GM12865 (cell line): ENCODE measurements at regions not wholly inside any gene's neighbourhood (a gene's known extent, or its start where the extent isn't known, plus 50 kb on each side); places are given as distances from the start of the nearest gene placed in this dataset.

Experiments
- DNase-seq: peaks from one replicate; pipeline ENCODE4 v3.0.0; 2010; ENCODE audit warnings: low read depth
- H3K4me3 ChIP-seq: 2 replicates; pipeline ENCODE4 v1.5.1; 2011; ENCODE audit warnings: mild to moderate bottlenecking, low read depth, low read length, control low read depth
- TF ChIP-seq, protein P1 (sequence below): IDR thresholded peaks from 2 replicates; pipeline ENCODE4 v1.5.1; 2011; ENCODE audit warnings: low read length, control low read depth, low read depth, inconsistent platforms; ENCODE audit not compliant: insufficient read depth; ENCODE audit errors: missing control alignments

DNA sequence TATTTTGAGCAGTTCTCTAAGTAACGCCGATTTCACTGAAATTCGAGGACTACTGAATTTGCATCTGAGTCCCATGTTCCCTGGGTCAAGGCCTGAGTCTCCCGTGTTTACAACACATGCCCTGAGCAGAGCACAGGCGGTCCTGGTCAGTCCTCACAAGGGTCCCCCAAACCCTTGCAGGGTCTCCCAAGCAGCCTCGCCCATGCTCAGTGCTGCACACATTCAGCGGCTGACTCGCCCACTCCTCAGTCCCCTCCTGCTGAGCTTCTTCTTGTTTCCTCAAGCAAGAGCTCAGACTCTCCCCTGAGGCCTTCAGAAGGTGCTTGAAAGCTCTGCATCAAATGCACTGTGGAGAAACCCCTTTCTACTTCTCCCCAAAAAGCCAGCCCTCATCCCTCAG, 114.6 kb downstream of the INHBB start:
- DNase-seq: no peak
- H3K4me3 ChIP-seq: no peak overlapping the region
- TF ChIP-seq, protein P1, sequence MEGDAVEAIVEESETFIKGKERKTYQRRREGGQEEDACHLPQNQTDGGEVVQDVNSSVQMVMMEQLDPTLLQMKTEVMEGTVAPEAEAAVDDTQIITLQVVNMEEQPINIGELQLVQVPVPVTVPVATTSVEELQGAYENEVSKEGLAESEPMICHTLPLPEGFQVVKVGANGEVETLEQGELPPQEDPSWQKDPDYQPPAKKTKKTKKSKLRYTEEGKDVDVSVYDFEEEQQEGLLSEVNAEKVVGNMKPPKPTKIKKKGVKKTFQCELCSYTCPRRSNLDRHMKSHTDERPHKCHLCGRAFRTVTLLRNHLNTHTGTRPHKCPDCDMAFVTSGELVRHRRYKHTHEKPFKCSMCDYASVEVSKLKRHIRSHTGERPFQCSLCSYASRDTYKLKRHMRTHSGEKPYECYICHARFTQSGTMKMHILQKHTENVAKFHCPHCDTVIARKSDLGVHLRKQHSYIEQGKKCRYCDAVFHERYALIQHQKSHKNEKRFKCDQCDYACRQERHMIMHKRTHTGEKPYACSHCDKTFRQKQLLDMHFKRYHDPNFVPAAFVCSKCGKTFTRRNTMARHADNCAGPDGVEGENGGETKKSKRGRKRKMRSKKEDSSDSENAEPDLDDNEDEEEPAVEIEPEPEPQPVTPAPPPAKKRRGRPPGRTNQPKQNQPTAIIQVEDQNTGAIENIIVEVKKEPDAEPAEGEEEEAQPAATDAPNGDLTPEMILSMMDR: no peak

DNA sequence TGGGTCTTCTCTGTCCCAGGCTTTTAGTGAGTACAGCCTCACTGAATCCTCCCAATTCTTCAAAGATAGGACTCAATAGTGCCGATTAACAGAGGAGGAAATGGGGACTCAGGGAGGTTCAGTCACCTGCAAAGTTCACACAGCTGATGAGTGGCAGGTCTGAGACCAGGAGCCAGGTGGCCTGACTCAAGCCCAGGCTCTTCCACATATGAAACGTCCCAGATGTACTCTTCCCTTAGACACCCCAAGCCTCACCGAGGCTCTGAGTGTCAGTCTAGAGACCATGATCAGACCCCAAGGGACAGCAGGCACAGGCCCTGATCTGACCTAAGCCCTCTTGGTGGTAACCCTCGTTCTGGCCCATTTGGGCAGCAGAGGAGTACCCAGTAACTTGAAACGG, 115.2 kb downstream of the INHBB start:
- TF ChIP-seq, protein P1: no peak
- H3K4me3 ChIP-seq: no peak overlapping the region
- no peak for DNase-seq

DNA sequence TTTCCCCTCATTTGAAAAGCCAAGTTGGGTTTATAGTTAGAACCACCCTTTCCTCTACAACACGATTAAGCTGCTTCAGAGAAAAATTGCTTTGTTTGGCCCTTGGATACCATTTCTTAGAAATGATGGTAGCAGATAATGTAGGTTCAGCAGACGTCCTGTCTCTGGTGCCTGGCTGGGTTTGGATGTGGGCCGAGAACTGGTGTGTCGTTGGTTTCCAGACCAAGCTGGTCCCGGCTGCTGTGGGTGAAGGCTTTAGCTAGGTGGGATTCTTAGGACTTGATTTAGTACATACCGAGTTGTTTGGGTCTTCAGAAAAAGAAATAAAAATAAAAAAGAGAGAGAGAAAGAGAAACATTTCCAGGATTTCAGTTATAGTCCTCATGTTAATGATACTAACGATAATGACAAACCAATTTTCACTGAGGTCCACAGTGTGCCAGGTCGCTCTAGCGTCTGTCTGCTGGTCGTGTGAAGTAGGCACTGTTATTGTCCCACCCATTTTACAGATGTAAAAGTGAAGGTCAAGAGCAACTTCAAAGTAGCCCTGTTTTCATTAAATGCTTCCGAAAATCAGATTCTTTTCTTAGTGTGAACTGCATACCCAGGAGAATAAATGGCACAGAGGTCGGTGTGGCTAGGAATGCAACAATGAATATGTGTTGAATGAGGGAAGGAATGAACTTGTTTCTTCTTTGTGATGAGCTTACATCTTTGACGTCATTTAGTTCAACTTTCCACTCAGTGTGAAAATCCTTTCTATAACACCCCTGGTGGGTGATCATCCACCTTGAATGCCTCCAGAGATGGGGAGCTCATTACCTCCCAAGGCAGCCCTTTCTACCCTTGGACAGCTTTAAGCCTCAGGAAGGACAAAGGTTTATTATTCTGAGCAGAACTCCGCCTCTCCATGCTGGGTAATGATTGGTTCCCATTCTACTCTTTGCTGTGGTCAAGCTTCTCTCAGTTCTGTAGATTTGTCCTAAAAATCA, 115.9 kb downstream of the INHBB start:
- TF ChIP-seq, protein P1: no peak
- no peak for DNase-seq
- H3K4me3 ChIP-seq: no peak overlapping the region

DNA sequence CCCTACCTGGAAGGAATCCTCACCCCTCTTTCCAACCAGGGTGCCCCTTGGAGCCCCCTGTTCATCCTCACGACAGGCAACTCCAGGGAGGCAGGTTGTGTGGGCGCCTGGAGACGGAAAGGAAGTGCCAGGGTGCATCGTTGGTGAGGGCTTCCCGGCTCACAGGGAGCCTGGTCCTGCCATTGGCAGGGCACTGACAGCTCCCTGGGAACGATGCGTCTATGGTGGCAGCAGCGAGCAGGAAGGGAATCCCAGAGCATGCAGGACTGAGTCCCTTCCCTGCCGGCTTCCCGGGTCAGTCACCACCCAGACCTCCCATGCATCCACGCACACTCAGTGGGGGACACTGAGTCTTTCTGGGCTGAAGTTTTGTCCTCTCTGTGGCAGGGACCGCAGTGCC, 117.6 kb downstream of the INHBB start:
- no peak for DNase-seq
- TF ChIP-seq, protein P1: no peak
- no peak overlapping the region for H3K4me3 ChIP-seq

DNA sequence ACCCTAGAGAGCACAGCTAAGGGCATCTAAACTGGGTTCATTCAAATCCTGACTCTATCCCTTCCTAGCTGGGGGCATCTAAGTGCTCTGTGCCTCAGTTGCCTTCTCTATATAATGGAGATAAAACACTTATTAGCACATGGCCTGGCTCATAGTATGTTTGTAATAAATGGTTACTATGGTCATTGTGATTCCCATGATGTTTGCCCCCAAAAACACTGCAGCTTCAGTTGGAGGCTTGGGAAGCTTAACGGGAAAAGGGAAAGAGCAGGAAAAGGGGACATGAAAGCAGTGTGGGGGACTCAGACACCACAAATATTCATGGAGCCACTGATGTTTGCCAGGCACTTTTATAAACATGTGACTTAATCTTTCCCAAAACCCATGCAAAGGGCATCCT, 118.1 kb downstream of the INHBB start:
- H3K4me3 ChIP-seq: no peak overlapping the region
- DNase-seq: no peak
- TF ChIP-seq, protein P1: no peak

DNA sequence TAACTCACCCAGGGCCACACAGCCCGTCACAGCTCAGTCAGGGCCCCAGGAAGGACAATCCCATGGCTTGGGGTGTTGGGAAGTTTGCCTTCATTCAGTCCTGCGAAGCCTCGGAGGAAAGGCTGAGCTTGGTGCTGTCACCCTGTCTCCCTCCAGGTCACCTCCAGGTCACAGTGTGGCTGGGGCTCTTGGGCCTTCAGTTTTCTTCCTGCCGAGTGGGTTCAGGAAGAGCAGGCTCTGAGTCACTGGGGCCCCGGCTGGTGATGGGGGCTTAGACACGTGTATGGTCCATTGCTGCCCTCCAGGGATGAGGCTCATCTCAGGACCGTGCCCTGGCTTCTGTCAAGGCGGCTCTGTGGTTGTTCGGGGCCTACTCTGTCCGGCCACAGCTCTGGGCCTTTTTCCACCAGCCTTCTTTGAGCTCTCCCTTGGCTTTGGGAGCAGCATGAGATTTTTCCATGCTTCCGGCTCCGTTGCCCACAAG, 118.6 kb downstream of the INHBB start:
- TF ChIP-seq, protein P1: no peak
- DNase-seq: no peak
- H3K4me3 ChIP-seq: no peak overlapping the region
